ENCODE measurements at regions not wholly inside any gene's neighbourhood (a gene's known extent, or its start where the extent isn't known, plus 50 kb on each side); places are given as distances from the start of the nearest gene placed in this dataset.

DNA sequence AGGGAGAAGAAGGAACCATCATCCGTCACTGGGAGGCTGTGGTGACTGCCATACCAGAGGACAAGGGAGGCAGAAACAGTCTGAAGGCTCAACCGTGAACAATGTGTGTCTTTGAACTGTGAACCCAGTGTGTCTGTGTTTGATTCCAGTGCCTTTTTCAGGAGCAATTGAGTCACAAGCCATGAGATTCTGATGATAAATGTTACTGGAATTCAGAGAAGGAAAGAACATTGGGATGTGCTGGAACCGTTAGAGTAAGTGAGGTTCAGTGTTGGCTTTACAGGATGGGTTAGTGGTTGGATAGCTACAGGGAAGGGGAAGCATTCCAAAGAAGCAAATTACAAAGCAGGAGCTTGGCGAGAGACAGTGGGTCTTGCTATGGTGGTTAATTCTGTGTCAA lies 464.4 kb downstream of the TRIML1 start:
- ChIA-PET POLR2A (no interaction called here), CTCF (no interaction called here)
- ATAC-seq (no peak), DNase-seq (no peak)
- Mint-ChIP-seq H3K4me3 (no peak overlapping the region), H3K36me3 (no peaks in the 10 kb centered on the region), H3K4me1 (no peaks in the 10 kb centered on the region), H3K27me3 (no peaks in the 10 kb centered on the region), H3K9me3 (peaks cover 4 to 24% (median 10%) of the 10 kb centered on the region in 11 donors), H3K27ac (no peak overlapping the region)
- intact Hi-C loops (cut with micrococcal nuclease) = no loop called here
- Histone ChIP-seq H3K27ac (ENCODE audit: low read depth, low read length) (no peak overlapping the region), H3K4me3 (ENCODE audit: low read length) (no peak overlapping the region), H3K27me3 (ENCODE audit: control insufficient read depth in 2 of 2, insufficient read depth in 2 of 2, low read length in 2 of 2) (no peaks in the 10 kb centered on the region), H3K9me3 (ENCODE audit: control insufficient read depth in 2 of 3, low read length in 3 of 3) (no peaks in the 10 kb centered on the region), H3K4me1 (ENCODE audit: control insufficient read depth in 2 of 2, insufficient read depth in 2 of 2, low read length in 2 of 2) (no peaks in the 10 kb centered on the region), H3K36me3 (ENCODE audit: control insufficient read depth in 2 of 3, insufficient read depth in 3 of 3, low read length in 3 of 3) (no peaks in the 10 kb centered on the region)

DNA sequence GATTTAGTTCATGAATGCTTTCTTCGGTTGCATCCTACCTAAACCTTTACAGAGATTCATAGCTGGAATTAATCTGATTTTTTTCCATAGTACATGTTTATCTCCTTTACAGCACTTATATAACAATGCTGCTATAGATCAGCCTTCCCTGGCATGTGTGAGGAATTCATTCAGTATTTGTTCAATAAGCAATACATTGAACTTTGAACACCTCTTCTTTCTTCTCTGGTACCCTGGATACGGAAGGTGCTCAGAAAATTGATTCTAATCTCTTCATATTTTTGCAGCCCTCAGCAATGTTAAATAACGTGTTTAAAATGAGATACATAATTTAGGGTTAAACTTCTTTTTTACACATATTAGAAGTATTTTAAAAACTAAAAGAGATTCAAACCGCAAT lies 467.4 kb downstream of the TRIML1 start:
- H3K27me3 Mint-ChIP-seq = no peaks in the 10 kb centered on the region
- peaks cover 0 to 13% (median 9%) of the 10 kb centered on the region in 11 donors for H3K9me3 Mint-ChIP-seq
- POLR2A ChIA-PET = no interaction called here
- no peaks in the 10 kb centered on the region for H3K36me3 Mint-ChIP-seq
- ATAC-seq = no peak
- Histone ChIP-seq H3K9me3 (ENCODE audit: control insufficient read depth in 2 of 3, low read length in 3 of 3) (no peaks in the 10 kb centered on the region), H3K27me3 (ENCODE audit: control insufficient read depth in 2 of 2, insufficient read depth in 2 of 2, low read length in 2 of 2) (no peaks in the 10 kb centered on the region), H3K4me3 (ENCODE audit: low read length) (no peak overlapping the region), H3K4me1 (ENCODE audit: control insufficient read depth in 2 of 2, insufficient read depth in 2 of 2, low read length in 2 of 2) (no peaks in the 10 kb centered on the region), H3K36me3 (ENCODE audit: control insufficient read depth in 2 of 3, insufficient read depth in 3 of 3, low read length in 3 of 3) (no peaks in the 10 kb centered on the region), H3K27ac (ENCODE audit: low read depth, low read length) (no peak overlapping the region)
- intact Hi-C loops (cut with micrococcal nuclease) = no loop called here
- CTCF ChIA-PET = no interaction called here
- H3K27ac Mint-ChIP-seq = no peak overlapping the region
- H3K4me3 Mint-ChIP-seq = no peak overlapping the region
- H3K4me1 Mint-ChIP-seq = no peaks in the 10 kb centered on the region
- DNase-seq = no peak

DNA sequence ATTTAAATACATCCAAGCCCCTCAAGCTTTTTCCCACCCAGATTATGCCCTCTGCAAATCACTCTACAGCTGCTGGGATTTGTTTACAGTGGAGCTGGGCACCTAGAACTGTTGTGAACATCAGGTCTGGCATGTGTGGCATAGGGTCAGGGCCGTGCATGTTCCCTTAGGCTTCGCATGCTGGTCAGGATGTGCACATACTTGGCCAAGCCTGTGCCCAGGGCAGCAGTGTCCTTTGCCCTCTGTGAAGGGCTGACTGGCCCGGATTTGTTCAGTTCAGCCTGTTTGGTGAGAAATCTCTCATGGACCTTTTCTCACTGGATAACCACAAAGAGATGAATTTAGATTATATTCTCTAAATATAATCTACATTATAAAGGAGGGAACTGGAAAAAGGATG lies 471.9 kb downstream of the TRIML1 start:
- intact Hi-C loops (cut with micrococcal nuclease) = no loop called here
- DNase-seq = no peak
- H3K4me1 Mint-ChIP-seq = no peaks in the 10 kb centered on the region
- H3K27me3 ChIP-seq (ENCODE audit: control insufficient read depth in 2 of 2, insufficient read depth in 2 of 2, low read length in 2 of 2) = no peaks in the 10 kb centered on the region
- H3K9me3 ChIP-seq (ENCODE audit: control insufficient read depth in 2 of 3, low read length in 3 of 3) = no peaks in the 10 kb centered on the region
- no peak overlapping the region for H3K27ac ChIP-seq (ENCODE audit: low read depth, low read length)
- H3K36me3 ChIP-seq (ENCODE audit: control insufficient read depth in 2 of 3, insufficient read depth in 3 of 3, low read length in 3 of 3) = no peaks in the 10 kb centered on the region
- ChIA-PET POLR2A (no interaction called here), CTCF (no interaction called here)
- no peaks in the 10 kb centered on the region for H3K36me3 Mint-ChIP-seq
- H3K4me3 ChIP-seq (ENCODE audit: low read length) = no peak overlapping the region
- no peak for ATAC-seq
- H3K27me3 Mint-ChIP-seq = no peaks in the 10 kb centered on the region
- H3K9me3 Mint-ChIP-seq = peaks cover 0 to 14% (median 7%) of the 10 kb centered on the region in 11 donors
- no peaks in the 10 kb centered on the region for H3K4me1 ChIP-seq (ENCODE audit: control insufficient read depth in 2 of 2, insufficient read depth in 2 of 2, low read length in 2 of 2)
- no peak overlapping the region for H3K4me3 Mint-ChIP-seq
- H3K27ac Mint-ChIP-seq = no peak overlapping the region

DNA sequence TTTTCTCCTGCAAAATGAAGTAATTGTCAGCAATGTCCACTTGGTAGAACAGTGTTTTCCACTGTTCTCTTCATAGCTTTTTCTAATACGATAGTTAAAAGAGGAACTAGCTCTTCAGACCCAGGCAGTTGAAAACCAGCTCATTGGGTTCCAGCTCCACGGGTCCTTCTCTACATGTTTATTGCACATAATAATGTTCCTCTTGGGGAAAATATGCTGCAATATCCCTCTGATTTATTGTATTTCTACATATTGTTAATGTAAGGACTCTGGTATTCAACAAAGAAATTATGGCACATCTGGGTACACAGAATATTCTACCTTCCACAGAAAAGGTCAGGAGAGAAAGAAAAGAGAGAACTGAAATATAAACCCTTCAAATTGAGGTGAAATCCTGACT lies 473.4 kb downstream of the TRIML1 start:
- Mint-ChIP-seq H3K4me3 (no peak overlapping the region), H3K27ac (no peak overlapping the region), H3K27me3 (no peaks in the 10 kb centered on the region), H3K9me3 (peaks cover 3 to 21% (median 11%) of the 10 kb centered on the region in 11 donors), H3K4me1 (no peaks in the 10 kb centered on the region), H3K36me3 (peaks cover 0 to 5% (median 0%) of the 10 kb centered on the region in 5 donors)
- intact Hi-C loops (cut with micrococcal nuclease) = no loop called here
- CTCF ChIA-PET = no interaction called here
- ATAC-seq (no peak), DNase-seq (no peak)
- H3K27ac ChIP-seq (ENCODE audit: low read depth, low read length) = no peak overlapping the region
- no peaks in the 10 kb centered on the region for H3K9me3 ChIP-seq (ENCODE audit: control insufficient read depth in 2 of 3, low read length in 3 of 3)
- POLR2A ChIA-PET = no interaction called here
- no peaks in the 10 kb centered on the region for H3K4me1 ChIP-seq (ENCODE audit: control insufficient read depth in 2 of 2, insufficient read depth in 2 of 2, low read length in 2 of 2)
- no peaks in the 10 kb centered on the region for H3K36me3 ChIP-seq (ENCODE audit: control insufficient read depth in 2 of 3, insufficient read depth in 3 of 3, low read length in 3 of 3)
- no peak overlapping the region for H3K4me3 ChIP-seq (ENCODE audit: low read length)
- no peaks in the 10 kb centered on the region for H3K27me3 ChIP-seq (ENCODE audit: control insufficient read depth in 2 of 2, insufficient read depth in 2 of 2, low read length in 2 of 2)

DNA sequence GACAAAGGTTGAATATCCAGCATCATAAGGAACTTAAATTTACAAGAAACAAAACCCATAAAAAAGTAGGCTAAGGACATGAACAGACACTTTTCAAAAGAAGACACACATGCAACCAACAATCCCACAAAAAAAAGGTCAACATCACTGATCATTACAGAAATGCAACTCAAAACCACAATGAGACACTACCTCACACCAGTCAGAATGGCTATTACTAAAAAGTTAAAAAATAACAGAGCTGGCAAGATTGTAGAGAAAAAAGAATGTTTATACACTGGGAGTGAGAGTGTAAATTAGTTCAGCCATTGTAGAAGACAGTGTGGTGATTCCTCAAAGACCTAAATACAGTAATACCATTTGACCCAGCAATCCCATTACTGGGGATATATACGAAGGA lies 474.7 kb downstream of the TRIML1 start:
- Mint-ChIP-seq H3K4me1 (no peaks in the 10 kb centered on the region), H3K27me3 (no peaks in the 10 kb centered on the region), H3K4me3 (no peak overlapping the region), H3K36me3 (peaks cover 0 to 5% (median 0%) of the 10 kb centered on the region in 5 donors), H3K9me3 (peaks cover 4 to 25% (median 13%) of the 10 kb centered on the region in 11 donors), H3K27ac (no peak overlapping the region)
- Histone ChIP-seq H3K4me1 (ENCODE audit: control insufficient read depth in 2 of 2, insufficient read depth in 2 of 2, low read length in 2 of 2) (no peaks in the 10 kb centered on the region), H3K9me3 (ENCODE audit: control insufficient read depth in 2 of 3, low read length in 3 of 3) (no peaks in the 10 kb centered on the region), H3K27ac (ENCODE audit: low read depth, low read length) (no peak overlapping the region), H3K4me3 (ENCODE audit: low read length) (no peak overlapping the region), H3K36me3 (ENCODE audit: control insufficient read depth in 2 of 3, insufficient read depth in 3 of 3, low read length in 3 of 3) (no peaks in the 10 kb centered on the region), H3K27me3 (ENCODE audit: control insufficient read depth in 2 of 2, insufficient read depth in 2 of 2, low read length in 2 of 2) (no peaks in the 10 kb centered on the region)
- intact Hi-C loops (cut with micrococcal nuclease) = no loop called here
- ChIA-PET CTCF (no interaction called here), POLR2A (no interaction called here)
- DNase-seq (no peak), ATAC-seq (no peak)

DNA sequence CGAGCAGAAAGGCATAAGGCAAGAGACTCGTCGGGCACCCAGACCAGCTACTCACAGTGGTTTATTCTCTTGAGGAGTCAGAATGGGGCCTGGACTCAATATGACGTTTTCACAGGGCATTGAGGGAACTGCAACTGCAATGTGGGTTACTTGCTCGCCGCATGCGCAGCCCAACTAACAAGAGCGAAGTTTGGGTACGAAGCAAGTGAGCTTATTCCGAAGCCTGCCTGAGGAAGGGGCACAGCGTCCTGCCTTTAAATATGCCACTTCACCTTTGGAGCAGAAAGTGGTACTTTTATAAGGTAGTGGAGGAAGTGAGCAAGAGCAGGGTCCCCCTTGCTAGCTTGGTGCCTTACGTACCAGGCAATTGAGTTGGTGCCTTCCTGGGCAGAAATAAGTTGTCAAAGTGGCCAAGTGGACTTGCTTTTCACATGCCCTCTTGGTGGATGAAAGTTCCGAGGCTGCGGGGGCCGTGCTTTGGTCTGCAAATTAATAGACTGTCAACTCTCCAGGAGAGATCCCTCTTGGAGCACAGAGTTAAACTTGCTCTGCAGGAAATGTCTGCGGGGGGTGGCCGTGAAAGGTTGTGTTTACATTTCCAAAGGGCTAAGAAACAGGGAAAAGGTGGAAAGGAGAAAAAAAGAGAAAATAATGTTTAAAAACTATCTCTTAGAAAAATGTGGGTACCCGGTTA lies 480.4 kb downstream of the TRIML1 start:
- H3K27ac ChIP-seq (ENCODE audit: low read depth, low read length) = no peak overlapping the region
- no peaks in the 10 kb centered on the region for H3K36me3 ChIP-seq (ENCODE audit: control insufficient read depth in 2 of 3, insufficient read depth in 3 of 3, low read length in 3 of 3)
- H3K4me3 ChIP-seq (ENCODE audit: low read length) = no peak overlapping the region
- H3K4me1 ChIP-seq (ENCODE audit: control insufficient read depth in 2 of 2, insufficient read depth in 2 of 2, low read length in 2 of 2) = no peaks in the 10 kb centered on the region
- Mint-ChIP-seq H3K27ac (no peak overlapping the region), H3K9me3 (peaks cover 0 to 28% (median 6%) of the 10 kb centered on the region in 11 donors), H3K27me3 (no peaks in the 10 kb centered on the region), H3K4me3 (no peak overlapping the region), H3K36me3 (peaks cover 0 to 5% (median 0%) of the 10 kb centered on the region in 5 donors), H3K4me1 (no peaks in the 10 kb centered on the region)
- intact Hi-C loops (cut with micrococcal nuclease) = no loop called here
- DNase-seq = no peak
- ATAC-seq = no peak
- H3K9me3 ChIP-seq (ENCODE audit: control insufficient read depth in 2 of 3, low read length in 3 of 3) = no peaks in the 10 kb centered on the region
- ChIA-PET CTCF (no interaction called here), POLR2A (no interaction called here)
- no peaks in the 10 kb centered on the region for H3K27me3 ChIP-seq (ENCODE audit: control insufficient read depth in 2 of 2, insufficient read depth in 2 of 2, low read length in 2 of 2)

DNA sequence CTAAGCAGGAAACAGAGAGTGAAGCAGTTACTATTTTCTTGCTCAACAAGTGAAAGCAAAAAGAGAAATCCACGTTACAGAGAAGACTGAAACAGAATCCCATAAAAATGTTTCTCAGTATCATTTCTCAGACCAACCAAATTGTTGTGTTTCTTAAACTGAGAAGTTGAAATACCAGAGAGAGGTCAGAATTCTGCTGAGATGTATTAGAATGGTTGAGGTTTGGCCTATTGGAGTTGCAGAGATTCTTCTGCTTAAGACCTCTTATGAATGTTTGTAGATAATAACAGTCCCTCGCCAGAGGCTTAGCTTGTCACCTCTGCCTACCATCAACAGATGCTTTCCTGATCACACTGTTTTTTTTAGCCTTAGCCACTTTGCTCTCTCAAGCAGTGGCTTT lies 481.4 kb downstream of the TRIML1 start:
- H3K27me3 ChIP-seq (ENCODE audit: control insufficient read depth in 2 of 2, insufficient read depth in 2 of 2, low read length in 2 of 2) = no peaks in the 10 kb centered on the region
- H3K4me3 ChIP-seq (ENCODE audit: low read length) = no peak overlapping the region
- ChIA-PET POLR2A (no interaction called here), CTCF (no interaction called here)
- DNase-seq (no peak), ATAC-seq (no peak)
- Mint-ChIP-seq H3K36me3 (peaks cover 0 to 5% (median 0%) of the 10 kb centered on the region in 5 donors), H3K4me1 (no peaks in the 10 kb centered on the region), H3K27me3 (no peaks in the 10 kb centered on the region), H3K27ac (no peak overlapping the region), H3K9me3 (peaks cover 1 to 26% (median 8%) of the 10 kb centered on the region in 11 donors), H3K4me3 (no peak overlapping the region)
- intact Hi-C loops (cut with micrococcal nuclease) = no loop called here
- no peaks in the 10 kb centered on the region for H3K36me3 ChIP-seq (ENCODE audit: control insufficient read depth in 2 of 3, insufficient read depth in 3 of 3, low read length in 3 of 3)
- H3K27ac ChIP-seq (ENCODE audit: low read depth, low read length) = no peak overlapping the region
- H3K4me1 ChIP-seq (ENCODE audit: control insufficient read depth in 2 of 2, insufficient read depth in 2 of 2, low read length in 2 of 2) = no peaks in the 10 kb centered on the region
- no peaks in the 10 kb centered on the region for H3K9me3 ChIP-seq (ENCODE audit: control insufficient read depth in 2 of 3, low read length in 3 of 3)
